Activated T-cell treated with anti-CD3 and anti-CD28 coated beads, Interleukin-2, amount 50 U/mL, for 72 hours (primary cell): ENCODE measurements at regions not wholly inside any gene's neighbourhood (a gene's known extent, or its start where the extent isn't known, plus 50 kb on each side); places are given as distances from the start of the nearest gene placed in this dataset.
A peak's percentile ranks its signal among the peaks of the same experiment; 100 is the strongest.

Experiments used
- ATAC-seq, 2 donors: fragments of 150-1000 bp; cut with Tn5 transposase; replicated peaks in 1 of 2; 2 replicates each; pipeline ENCODE4 v1.10.0; 2021; ENCODE audit warnings: moderate library complexity in 2 of 2, mild to moderate bottlenecking in 1 of 2
- DNase-seq, 2 donors: peaks; one replicate each; pipeline ENCODE4 v3.0.0; 2021 to 2022; ENCODE audit warnings: mixed read lengths in 1 of 2
- H3K27ac Mint-ChIP-seq: one replicate; pipeline ENCODE4 v1.8.0; 2022; ENCODE audit warnings: mild to moderate bottlenecking, moderate library complexity, mixed read lengths
- H3K27me3 Mint-ChIP-seq: one replicate; pipeline ENCODE4 v1.8.0; 2022; ENCODE audit warnings: low read depth, mixed read lengths
- H3K36me3 Mint-ChIP-seq, 2 donors: one replicate each; pipeline ENCODE4 v1.8.0; 2022; ENCODE audit warnings: mixed read lengths in 2 of 2, mild to moderate bottlenecking in 1 of 2; ENCODE audit not compliant: insufficient read depth in 2 of 2
- H3K4me1 Mint-ChIP-seq: one replicate; pipeline ENCODE4 v1.8.0; 2022; ENCODE audit warnings: low read depth, mixed read lengths
- H3K4me3 Mint-ChIP-seq, 2 donors: one replicate each; pipeline ENCODE4 v1.8.0; 2022; ENCODE audit warnings: mild to moderate bottlenecking in 2 of 2, mixed read lengths in 2 of 2, moderate library complexity in 2 of 2
- H3K9me3 Mint-ChIP-seq, 2 donors: one replicate each; pipeline ENCODE4 v1.8.0; 2022; ENCODE audit warnings: mixed read lengths in 2 of 2

DNA sequence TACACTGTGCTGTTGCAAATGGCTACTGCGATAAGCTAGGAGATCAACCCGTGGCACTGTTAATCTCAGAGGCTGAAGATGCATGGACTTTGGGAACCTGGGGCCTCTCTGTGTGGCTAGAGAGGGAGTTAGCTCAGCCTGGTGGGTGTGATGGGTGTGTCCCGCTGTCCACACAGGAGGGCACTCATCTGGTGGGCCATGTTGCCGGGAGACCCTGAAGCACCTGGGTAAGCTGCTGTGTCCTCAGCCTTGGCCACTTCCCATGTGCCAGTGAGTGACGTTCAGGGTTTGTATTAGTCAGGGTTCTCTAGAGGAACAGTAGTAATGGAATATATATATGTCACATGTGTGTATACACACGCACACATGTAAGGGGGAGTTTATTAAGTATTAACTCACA is 132.7 kb downstream of the ERMARD start:
- DNase-seq (no peak), ATAC-seq (no peak)
- H3K27me3 Mint-ChIP-seq, result peaks cover 48% of the 10 kb centered on the region
- no peak overlapping the region for H3K27ac Mint-ChIP-seq
- no peak overlapping the region for H3K4me3 Mint-ChIP-seq
- no peaks in the 10 kb centered on the region for H3K36me3 Mint-ChIP-seq
- no peaks in the 10 kb centered on the region for H3K4me1 Mint-ChIP-seq
- peaks cover 0 to 4% of the 10 kb centered on the region in 2 donors for H3K9me3 Mint-ChIP-seq

DNA sequence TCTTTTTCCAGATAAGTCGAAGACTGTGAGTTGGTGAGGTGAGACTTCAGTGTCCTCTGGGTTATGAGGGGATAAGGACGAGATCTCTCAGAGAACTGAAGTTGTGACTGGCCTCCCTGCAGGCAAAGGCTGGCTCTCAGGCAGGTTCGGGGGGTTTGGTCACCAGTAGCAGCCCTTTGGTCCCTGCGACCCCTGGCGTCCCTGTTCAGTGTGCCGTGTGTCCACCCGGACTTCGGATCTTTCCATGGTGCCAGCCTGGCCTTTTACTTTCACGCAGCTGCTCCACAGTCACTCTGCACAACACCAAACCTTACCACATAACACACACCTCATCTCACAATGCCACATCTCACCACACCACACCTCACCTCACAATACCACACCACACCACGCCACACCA is 131.9 kb downstream of the ERMARD start:
- no peak overlapping the region for H3K27ac Mint-ChIP-seq
- ATAC-seq (no peak), DNase-seq (no peak)
- no peak overlapping the region for H3K4me3 Mint-ChIP-seq
- no peaks in the 10 kb centered on the region for H3K4me1 Mint-ChIP-seq
- H3K27me3 Mint-ChIP-seq, result peaks cover 49% of the 10 kb centered on the region
- peaks cover 0 to 4% of the 10 kb centered on the region in 2 donors for H3K9me3 Mint-ChIP-seq
- H3K36me3 Mint-ChIP-seq, result no peaks in the 10 kb centered on the region

DNA sequence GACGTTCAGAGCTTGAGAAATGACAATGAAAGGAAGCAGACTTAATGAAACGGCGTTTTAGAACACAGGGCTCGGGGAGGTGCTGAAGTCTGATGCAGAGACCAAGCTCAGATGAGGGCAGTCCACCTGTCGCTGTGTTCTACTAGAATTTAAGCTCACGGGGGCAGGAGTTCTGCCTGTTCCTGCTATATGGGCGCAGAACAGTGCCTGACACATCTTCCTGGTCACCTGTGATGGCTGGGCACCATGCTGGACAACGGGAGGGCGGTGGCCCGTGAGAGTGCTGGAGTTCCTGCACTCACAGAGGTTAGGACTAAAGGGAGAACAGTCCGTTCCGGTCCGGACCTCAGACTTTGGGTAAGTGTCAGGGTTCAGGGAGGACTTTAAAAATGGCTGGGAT is 130.6 kb downstream of the ERMARD start:
- H3K27me3 Mint-ChIP-seq, result peaks cover 54% of the 10 kb centered on the region
- no peak overlapping the region for H3K27ac Mint-ChIP-seq
- H3K4me1 Mint-ChIP-seq, result no peaks in the 10 kb centered on the region
- no peak for DNase-seq
- no peak for ATAC-seq
- no peak overlapping the region for H3K4me3 Mint-ChIP-seq
- H3K9me3 Mint-ChIP-seq, result peaks cover 0 to 4% of the 10 kb centered on the region in 2 donors
- no peaks in the 10 kb centered on the region for H3K36me3 Mint-ChIP-seq

DNA sequence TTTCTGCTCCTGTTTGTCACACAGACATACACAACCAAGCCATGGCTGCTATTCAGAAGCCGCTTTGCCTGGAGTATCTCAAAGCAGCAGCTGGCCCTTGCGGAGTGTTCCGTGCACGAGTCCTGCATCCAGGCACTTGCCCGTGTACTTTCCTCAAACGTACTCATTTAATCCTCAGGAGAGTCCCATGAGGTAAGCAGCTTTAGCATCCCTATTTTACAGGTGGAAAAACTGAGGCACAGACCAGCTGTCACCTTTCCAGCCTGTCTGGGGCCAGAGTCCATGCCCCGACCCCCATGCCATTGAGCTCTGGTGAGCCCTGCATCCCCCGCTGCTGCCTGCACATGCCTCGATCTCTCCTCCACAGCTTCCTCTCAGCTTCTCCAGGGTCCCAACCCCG is 130.0 kb downstream of the ERMARD start:
- H3K36me3 Mint-ChIP-seq, result no peaks in the 10 kb centered on the region
- no peak overlapping the region for H3K27ac Mint-ChIP-seq
- peaks cover 60% of the 10 kb centered on the region for H3K27me3 Mint-ChIP-seq
- peaks cover 0 to 4% of the 10 kb centered on the region in 2 donors for H3K9me3 Mint-ChIP-seq
- DNase-seq (no peak), ATAC-seq (no peak)
- H3K4me3 Mint-ChIP-seq, result no peak overlapping the region
- H3K4me1 Mint-ChIP-seq, result no peaks in the 10 kb centered on the region

DNA sequence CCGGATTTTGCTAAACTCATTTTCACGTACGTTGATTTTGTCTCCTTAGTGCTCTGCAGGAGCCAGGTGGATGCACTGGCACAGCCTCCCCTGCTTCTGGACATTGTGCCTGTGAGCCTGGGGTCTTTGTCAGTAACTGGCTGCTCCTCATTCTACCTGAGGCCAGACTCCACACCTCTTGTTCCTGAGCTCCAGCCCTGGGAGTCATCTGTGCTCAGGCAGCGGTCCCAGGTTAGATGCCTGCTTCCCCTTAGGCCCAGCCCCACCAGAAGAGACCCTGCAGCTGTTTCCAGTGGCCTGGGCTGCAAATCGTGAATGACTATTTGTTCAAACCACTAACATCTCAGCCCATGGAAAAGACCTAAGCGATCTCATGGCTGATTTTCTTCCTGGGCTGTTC is 129.1 kb downstream of the ERMARD start:
- no peak overlapping the region for H3K4me3 Mint-ChIP-seq
- peaks cover 0 to 4% of the 10 kb centered on the region in 2 donors for H3K9me3 Mint-ChIP-seq
- peaks cover 69% of the 10 kb centered on the region for H3K27me3 Mint-ChIP-seq
- H3K27ac Mint-ChIP-seq, result no peak overlapping the region
- no peaks in the 10 kb centered on the region for H3K4me1 Mint-ChIP-seq
- no peaks in the 10 kb centered on the region for H3K36me3 Mint-ChIP-seq
- DNase-seq, result no peak
- no peak for ATAC-seq

DNA sequence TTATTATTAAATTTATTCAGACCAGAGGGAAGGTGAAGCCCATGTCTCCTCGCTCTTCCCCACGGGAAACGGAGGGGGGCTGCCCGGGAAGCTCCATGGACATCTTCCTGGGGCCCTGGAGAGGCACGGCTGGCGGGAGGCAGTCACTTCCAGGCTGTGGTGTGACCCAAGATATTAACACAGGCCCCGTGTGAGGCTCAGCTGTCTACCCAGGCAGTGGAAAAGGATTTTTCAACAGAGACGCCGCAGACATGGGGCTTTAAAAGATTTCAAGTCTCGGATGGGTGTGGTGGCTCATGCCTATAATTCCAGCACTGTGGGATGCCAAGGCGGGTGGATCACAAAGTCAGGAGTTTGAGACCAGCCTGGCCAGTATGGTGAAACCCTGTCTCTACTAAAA is 117.9 kb downstream of the ERMARD start:
- H3K4me1 Mint-ChIP-seq, result no peaks in the 10 kb centered on the region
- H3K9me3 Mint-ChIP-seq, result no peaks in the 10 kb centered on the region
- peaks cover 5% of the 10 kb centered on the region for H3K27me3 Mint-ChIP-seq
- DNase-seq (no peak), ATAC-seq (no peak)
- H3K36me3 Mint-ChIP-seq, result no peaks in the 10 kb centered on the region
- no peak overlapping the region for H3K4me3 Mint-ChIP-seq
- H3K27ac Mint-ChIP-seq, result no peak overlapping the region

DNA sequence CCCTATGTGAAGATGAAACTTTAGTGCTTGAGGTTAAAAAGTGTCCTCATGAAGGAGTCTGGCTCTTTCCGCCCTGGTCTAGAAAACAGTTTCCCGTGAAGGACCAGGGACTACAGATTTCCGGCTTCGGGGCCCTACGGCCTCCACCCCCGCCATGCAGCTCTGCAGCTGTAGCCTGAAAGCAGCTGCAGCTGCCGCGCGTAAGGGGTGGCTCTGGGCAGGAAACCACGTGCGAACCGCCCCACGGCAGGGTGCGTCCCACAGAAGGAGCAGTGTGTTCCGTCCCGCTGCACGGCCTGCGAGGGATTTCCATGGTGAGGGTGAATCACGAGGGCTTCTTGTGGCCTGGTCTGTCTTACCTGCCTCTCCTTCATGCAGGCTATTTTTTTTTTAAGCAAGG is 117.0 kb downstream of the ERMARD start:
- no peaks in the 10 kb centered on the region for H3K36me3 Mint-ChIP-seq
- H3K9me3 Mint-ChIP-seq, result peaks cover 3 to 5% of the 10 kb centered on the region in 2 donors
- no peak overlapping the region for H3K27ac Mint-ChIP-seq
- H3K27me3 Mint-ChIP-seq, result peaks cover 6% of the 10 kb centered on the region
- ATAC-seq (peak in 1 of 2 donors; percentile 91), DNase-seq (peak in 1 of 2 donors; percentile 56)
- H3K4me3 Mint-ChIP-seq, result no peak overlapping the region
- H3K4me1 Mint-ChIP-seq, result no peaks in the 10 kb centered on the region

DNA sequence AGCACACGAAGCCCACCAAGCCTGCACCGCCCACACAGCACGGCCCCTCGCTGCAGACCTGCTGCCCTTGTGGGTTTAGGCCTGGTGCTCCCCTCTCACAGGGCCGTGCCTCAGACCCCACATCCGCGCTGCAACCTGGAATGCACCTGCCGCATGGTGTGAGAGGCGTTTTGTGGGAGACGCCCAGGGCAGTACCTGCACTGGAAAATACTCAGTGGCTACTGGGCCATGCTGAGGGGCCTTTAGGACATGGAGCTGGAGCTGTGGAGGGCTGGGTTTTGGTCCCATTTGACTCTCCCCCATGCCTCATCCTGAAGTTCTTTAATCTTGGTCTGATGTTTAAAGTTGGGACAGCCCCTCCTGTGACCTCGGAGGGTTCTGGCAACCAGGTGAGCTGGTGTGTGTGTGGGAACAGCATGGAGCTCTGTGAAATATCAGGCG is 116.3 kb downstream of the ERMARD start:
- peaks cover 4 to 6% of the 10 kb centered on the region in 2 donors for H3K9me3 Mint-ChIP-seq
- no peak overlapping the region for H3K27ac Mint-ChIP-seq
- DNase-seq, result no peak
- H3K4me3 Mint-ChIP-seq, result no peak overlapping the region
- peaks cover 7% of the 10 kb centered on the region for H3K27me3 Mint-ChIP-seq
- ATAC-seq, result no peak
- no peaks in the 10 kb centered on the region for H3K4me1 Mint-ChIP-seq
- H3K36me3 Mint-ChIP-seq, result no peaks in the 10 kb centered on the region

DNA sequence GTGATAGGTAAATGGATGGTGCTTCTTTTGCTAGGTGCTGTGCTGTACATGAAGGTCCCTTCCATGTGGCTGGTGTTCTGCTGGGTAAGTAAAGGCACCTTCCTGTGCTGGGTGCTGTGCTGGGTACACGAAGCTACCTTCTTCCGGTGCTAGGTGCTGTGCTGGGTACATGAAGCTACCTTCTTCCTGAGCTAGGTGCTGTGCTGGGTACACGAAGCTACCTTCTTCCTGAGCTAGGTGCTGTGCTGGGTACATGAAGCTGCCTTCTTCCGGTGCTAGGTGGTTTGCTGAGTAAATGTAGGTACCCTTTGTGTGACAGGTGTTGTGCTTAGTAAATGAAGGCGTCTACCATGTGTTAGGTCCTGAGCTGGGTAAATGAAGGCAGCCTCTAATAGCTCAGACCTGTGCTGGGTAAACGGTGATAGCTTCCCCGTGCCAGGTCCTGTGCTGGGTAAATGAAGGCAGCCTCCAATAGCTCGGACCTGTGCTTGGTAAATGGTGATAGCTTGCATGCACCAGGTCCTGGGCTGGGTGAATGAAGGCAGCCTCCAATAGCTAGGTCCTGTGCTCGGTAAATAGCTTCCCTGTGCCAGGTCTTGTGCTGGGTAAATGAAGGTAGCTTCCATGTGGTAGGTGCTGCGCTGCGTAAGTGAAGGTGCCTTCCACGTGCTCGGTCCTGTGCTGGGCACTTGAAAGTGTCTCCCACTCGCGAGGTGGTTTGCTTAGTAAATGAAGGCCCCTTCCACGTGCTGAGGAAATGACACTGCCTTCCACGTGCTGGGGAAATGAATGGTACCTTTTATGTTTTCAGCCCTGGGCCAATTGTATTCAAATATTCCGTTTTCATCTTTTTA is 115.5 kb downstream of the ERMARD start:
- no peaks in the 10 kb centered on the region for H3K4me1 Mint-ChIP-seq
- no peak for DNase-seq
- H3K27ac Mint-ChIP-seq, result no peak overlapping the region
- H3K27me3 Mint-ChIP-seq, result peaks cover 7% of the 10 kb centered on the region
- no peak overlapping the region for H3K4me3 Mint-ChIP-seq
- no peak for ATAC-seq
- H3K9me3 Mint-ChIP-seq, result peaks cover 4 to 6% of the 10 kb centered on the region in 2 donors
- no peaks in the 10 kb centered on the region for H3K36me3 Mint-ChIP-seq

DNA sequence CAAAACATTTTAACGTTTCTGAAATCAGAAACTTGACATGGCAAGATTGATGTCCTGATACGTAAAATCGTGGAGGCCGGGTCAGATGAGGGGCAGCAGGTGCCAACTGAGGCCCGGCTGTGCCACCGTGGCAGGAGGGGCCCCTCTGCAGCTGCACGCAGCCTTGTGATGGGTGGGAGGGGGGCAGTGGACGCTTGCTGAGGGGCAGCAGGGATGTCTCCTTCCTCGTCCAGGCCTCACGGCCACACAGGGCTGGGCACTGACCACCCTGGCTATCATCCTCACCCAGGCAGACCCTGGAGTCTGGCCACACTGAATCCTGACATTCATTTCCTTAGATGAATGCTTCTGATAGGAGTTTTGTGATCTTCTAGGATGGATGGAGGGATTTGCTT is 114.7 kb downstream of the ERMARD start:
- Mint-ChIP-seq H3K27me3 (peaks cover 7% of the 10 kb centered on the region), H3K9me3 (peaks cover 4 to 6% of the 10 kb centered on the region in 2 donors), H3K4me3 (no peak overlapping the region), H3K36me3 (no peaks in the 10 kb centered on the region), H3K27ac (no peak overlapping the region), H3K4me1 (no peaks in the 10 kb centered on the region)
- DNase-seq (no peak), ATAC-seq (no peak)

DNA sequence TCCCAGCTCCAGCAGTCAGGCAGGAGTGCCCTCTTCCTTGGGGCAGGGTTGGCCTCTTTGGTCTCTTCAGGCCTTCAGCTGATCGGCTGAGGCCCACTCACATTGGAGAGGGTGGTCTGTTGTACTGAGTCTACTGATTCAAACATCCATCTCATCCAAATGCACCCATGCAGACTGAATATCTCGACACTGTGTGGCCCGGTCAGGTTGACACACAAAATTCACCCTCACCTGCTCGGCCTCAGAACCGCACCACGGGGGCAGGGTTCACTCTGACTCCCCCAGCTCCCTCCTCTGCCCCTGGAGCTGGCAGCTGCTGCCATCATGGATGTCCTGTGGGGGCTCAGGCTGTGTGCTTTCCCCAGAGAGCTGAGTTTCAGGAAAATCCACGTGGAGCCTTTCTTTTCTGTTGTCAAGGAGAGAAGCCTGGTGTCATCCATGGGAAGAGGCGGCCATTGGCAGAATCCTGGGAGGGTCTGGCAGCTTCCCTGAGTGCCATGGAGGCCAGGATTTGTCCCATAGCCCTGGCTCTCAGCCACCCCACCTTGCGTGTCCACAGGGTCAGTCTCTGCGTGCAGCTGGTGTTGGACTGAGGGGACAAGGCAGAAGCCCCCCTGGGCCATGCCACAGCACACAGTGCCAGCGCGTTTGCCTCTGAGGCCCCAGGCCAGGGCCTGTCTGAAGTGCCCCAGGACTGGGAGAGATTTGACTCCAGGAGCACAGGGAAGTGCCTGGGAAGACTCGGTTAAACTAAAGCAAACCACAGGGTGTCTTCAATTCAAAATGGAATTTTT is 114.1 kb downstream of the ERMARD start:
- Mint-ChIP-seq H3K4me3 (no peak overlapping the region), H3K27ac (no peak overlapping the region), H3K9me3 (peaks cover 4 to 6% of the 10 kb centered on the region in 2 donors), H3K4me1 (no peaks in the 10 kb centered on the region), H3K36me3 (no peaks in the 10 kb centered on the region), H3K27me3 (peaks cover 7% of the 10 kb centered on the region)
- DNase-seq, result no peak
- no peak for ATAC-seq

DNA sequence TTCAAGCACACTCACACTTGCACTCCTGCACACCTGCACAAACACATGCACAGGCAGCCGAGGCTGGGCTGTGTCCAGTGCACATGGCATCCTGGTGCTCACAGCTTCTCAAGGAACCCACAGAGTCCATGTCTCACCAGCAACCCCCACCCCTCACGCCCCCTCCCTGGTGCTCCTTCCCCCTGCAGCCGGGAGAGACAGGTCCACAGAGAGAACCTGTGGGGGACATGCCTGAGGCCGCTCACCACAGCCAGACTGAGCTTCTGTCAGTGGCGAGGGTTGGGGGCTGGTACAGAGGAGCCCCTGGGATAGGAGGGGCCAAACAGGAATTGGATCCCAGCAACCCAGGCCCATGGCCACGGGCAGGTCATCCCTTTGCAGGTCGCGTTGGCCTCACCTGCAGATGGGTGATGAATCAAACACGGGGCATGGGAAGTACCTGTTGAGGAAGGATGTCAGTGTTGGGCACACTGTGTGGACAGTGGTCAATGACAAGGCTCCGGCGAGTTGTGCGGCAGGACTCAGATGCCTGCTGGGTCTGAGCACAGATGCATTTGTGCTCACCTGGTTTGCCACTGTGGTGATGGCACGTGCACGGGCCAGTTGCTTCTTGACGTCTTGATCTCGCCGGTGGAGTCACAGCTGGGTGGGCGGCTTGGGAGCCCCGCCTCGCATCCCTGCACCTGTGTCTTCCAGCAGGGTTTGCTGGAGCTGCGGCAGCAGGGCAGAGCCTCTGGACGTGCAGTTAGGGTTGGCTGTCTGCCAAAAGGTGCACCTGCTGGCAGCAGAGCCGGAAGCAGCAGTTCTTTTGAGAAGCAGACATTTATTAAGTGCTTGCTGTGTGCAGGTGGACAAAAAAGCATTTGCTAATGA is 113.0 kb downstream of the ERMARD start:
- Mint-ChIP-seq H3K9me3 (peaks cover 4 to 6% of the 10 kb centered on the region in 2 donors), H3K4me1 (no peaks in the 10 kb centered on the region), H3K36me3 (no peaks in the 10 kb centered on the region), H3K4me3 (no peak overlapping the region), H3K27me3 (peaks cover 7% of the 10 kb centered on the region), H3K27ac (no peak overlapping the region)
- ATAC-seq, result no peak
- DNase-seq, result no peak

DNA sequence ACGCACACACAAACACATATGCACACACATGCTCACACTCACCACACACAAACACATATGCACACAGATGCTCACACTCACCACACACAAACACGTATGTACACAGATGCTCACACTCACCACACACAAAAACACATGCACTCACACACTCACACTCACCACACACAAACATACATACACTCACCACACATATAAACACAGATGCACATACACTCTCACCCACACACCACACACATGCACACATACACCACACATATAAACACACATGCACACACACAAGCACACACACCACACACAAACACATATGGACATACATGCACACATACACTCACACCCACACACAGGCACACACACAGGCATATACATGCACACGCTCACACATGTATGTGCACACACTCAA is 112.3 kb downstream of the ERMARD start:
- Mint-ChIP-seq H3K4me3 (no peak overlapping the region), H3K9me3 (peaks cover 4 to 6% of the 10 kb centered on the region in 2 donors), H3K27ac (no peak overlapping the region), H3K27me3 (peaks cover 7% of the 10 kb centered on the region), H3K36me3 (no peaks in the 10 kb centered on the region), H3K4me1 (no peaks in the 10 kb centered on the region)
- no peak for ATAC-seq
- no peak for DNase-seq
